ENCODE measurements at regions not wholly inside any gene's neighbourhood (a gene's known extent, or its start where the extent isn't known, plus 50 kb on each side); places are given as distances from the start of the nearest gene placed in this dataset.

- TF ChIP-seq CTCF (conservative IDR thresholded peaks at IDR 0.05) (no peak), EZH2 (IDR thresholded peaks at IDR 0.05; ENCODE audit: low read depth) (no peak)
Observed at GRCh38 chr20:53859684-53860083, 210.7 kb downstream of the BCAS1 start.
